Dermis microvascular lymphatic vessel endothelial cell (primary cell): ENCODE measurements at regions not wholly inside any gene's neighbourhood (a gene's known extent, or its start where the extent isn't known, plus 50 kb on each side); places are given as distances from the start of the nearest gene placed in this dataset.
"Not testable (repeated sequence)": the region's sequence is repeated elsewhere in the genome, so short reads cannot be mapped to it uniquely, and the experiment has no call there.

Experiments
- DNase-seq, 2 donors: peaks; one replicate each; pipeline versions ENCODE4 v3.0.0 to v3.0.0-alpha.2; 2010; ENCODE audit warnings: low read depth in 2 of 2

- peak; percentile 12 to 53 for DNase-seq
Measured at GRCh38 chr7:80018941-80019808, 115.5 kb upstream of the GNAI1 start.

- no peak for DNase-seq
Measured at GRCh38 chr7:80017101-80017698, 117.4 kb upstream of the GNAI1 start.

GRCh38 chr7:80014511-80014910 lies 120.1 kb upstream of the GNAI1 start:
- peak in 1 of 2 donors; percentile 35 for DNase-seq

- no peak for DNase-seq
Measured at GRCh38 chr7:80008039-80008438, 126.6 kb upstream of the GNAI1 start.

- DNase-seq, result no peak
Measured at GRCh38 chr7:80002865-80003264, 131.8 kb upstream of the GNAI1 start.

GRCh38 chr7:79998363-79998762 lies 136.3 kb upstream of the GNAI1 start:
- no peak for DNase-seq

GRCh38 chr7:79997345-79997744 lies 137.3 kb upstream of the GNAI1 start:
- no peak for DNase-seq

- not testable (repeated sequence) for DNase-seq
Measured at GRCh38 chr7:79995741-79996140, 138.9 kb upstream of the GNAI1 start.

GRCh38 chr7:79988653-79989052 lies 146.0 kb upstream of the GNAI1 start:
- DNase-seq, result no peak

GRCh38 chr7:79984210-79984609 lies 150.4 kb upstream of the GNAI1 start:
- no peak for DNase-seq

GRCh38 chr7:79982141-79982770 lies 152.4 kb upstream of the GNAI1 start:
- DNase-seq, result no peak

GRCh38 chr7:79980376-79980775 lies 154.3 kb upstream of the GNAI1 start:
- no peak for DNase-seq

GRCh38 chr7:79979437-79979836 lies 155.2 kb upstream of the GNAI1 start:
- DNase-seq, result no peak

GRCh38 chr7:79977481-79977880 lies 157.2 kb upstream of the GNAI1 start:
- DNase-seq, result no peak

GRCh38 chr7:79976711-79977020 lies 158.0 kb upstream of the GNAI1 start:
- not testable (repeated sequence) for DNase-seq

GRCh38 chr7:79975986-79976710 lies 158.5 kb upstream of the GNAI1 start:
- DNase-seq, result not testable (repeated sequence)

GRCh38 chr7:79973455-79973854 lies 161.2 kb upstream of the GNAI1 start:
- DNase-seq, result no peak

GRCh38 chr7:79971058-79971457 lies 163.6 kb upstream of the GNAI1 start:
- no peak for DNase-seq

GRCh38 chr7:79968894-79969293 lies 165.7 kb upstream of the GNAI1 start:
- no peak for DNase-seq

- DNase-seq, result no peak
Measured at GRCh38 chr7:79968077-79968648, 166.5 kb upstream of the GNAI1 start.

GRCh38 chr7:79965946-79966345 lies 168.7 kb upstream of the GNAI1 start:
- no peak for DNase-seq

- no peak for DNase-seq
Measured at GRCh38 chr7:79964463-79964862, 170.2 kb upstream of the GNAI1 start.
